ENCODE measurements at regions not wholly inside any gene's neighbourhood (a gene's known extent, or its start where the extent isn't known, plus 50 kb on each side); places are given as distances from the start of the nearest gene placed in this dataset.

DNA sequence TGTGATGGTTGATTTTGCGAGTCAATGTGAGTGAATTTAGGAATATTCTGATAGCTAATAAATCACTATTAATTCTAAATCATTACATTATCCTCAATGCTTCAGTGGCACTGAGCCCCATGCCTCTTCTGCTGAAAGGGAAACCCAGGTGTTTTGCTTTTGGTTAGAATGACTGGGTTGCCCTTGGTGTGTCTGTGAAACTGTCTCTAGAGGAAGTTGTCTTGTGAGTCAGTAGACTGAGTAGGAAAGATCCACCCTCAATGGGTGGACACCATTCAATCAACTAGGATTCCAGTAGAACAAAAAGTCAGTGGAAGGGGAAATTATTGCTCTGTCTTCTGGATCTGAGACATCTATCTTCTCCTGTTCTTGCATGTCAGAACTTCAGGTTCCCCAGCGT lies 472.4 kb downstream of the ANKRD7 start:
- no peaks in the 10 kb centered on the region for H3K4me1 ChIP-seq (ENCODE audit: control extremely low read depth in 1 of 4, control insufficient read depth in 4 of 4, insufficient read depth in 4 of 4, low read length in 3 of 4)
- CTCF ChIA-PET = no interaction called here
- H3K27ac ChIP-seq (ENCODE audit: insufficient read depth in 1 of 2, low read depth in 1 of 2, low read length in 2 of 2, poor library complexity in 1 of 2, severe bottlenecking in 2 of 2) = no peak overlapping the region
- POLR2A ChIA-PET = no interaction called here
- H3K9me3 ChIP-seq (ENCODE audit: control extremely low read depth in 1 of 5, control insufficient read depth in 4 of 5, insufficient read depth in 2 of 5, low read depth in 1 of 5, low read length in 4 of 5) = no peaks in the 10 kb centered on the region
- H3K27me3 ChIP-seq (replicated peaks in 2 of 5; ENCODE audit: control insufficient read depth in 4 of 5, insufficient read depth in 5 of 5, low read length in 4 of 5) = no peaks in the 10 kb centered on the region
- no peak overlapping the region for H3K4me3 ChIP-seq (ENCODE audit: control insufficient read depth in 1 of 7, extremely low read depth in 1 of 7, insufficient read depth in 4 of 7, low read depth in 2 of 7, low read length in 6 of 7)
- H3K36me3 ChIP-seq (ENCODE audit: control insufficient read depth in 4 of 4, insufficient read depth in 4 of 4, low read length in 3 of 4) = no peaks in the 10 kb centered on the region
- WGBS (ENCODE audit: insufficient coverage) = 100% methylated on average over 1 of the region's 2 CpGs
- DNase-seq = no peak

GRCh38 chr7:118699222-118699621 lies 474.7 kb downstream of the ANKRD7 start:
- CTCF ChIA-PET = no interaction called here
- Histone ChIP-seq H3K9me3 (ENCODE audit: control extremely low read depth in 1 of 5, control insufficient read depth in 4 of 5, insufficient read depth in 2 of 5, low read depth in 1 of 5, low read length in 4 of 5) (no peaks in the 10 kb centered on the region), H3K4me3 (ENCODE audit: control insufficient read depth in 1 of 7, extremely low read depth in 1 of 7, insufficient read depth in 4 of 7, low read depth in 2 of 7, low read length in 6 of 7) (no peak overlapping the region), H3K27me3 (replicated peaks in 2 of 5; ENCODE audit: control insufficient read depth in 4 of 5, insufficient read depth in 5 of 5, low read length in 4 of 5) (no peaks in the 10 kb centered on the region), H3K27ac (ENCODE audit: insufficient read depth in 1 of 2, low read depth in 1 of 2, low read length in 2 of 2, poor library complexity in 1 of 2, severe bottlenecking in 2 of 2) (no peak overlapping the region), H3K4me1 (ENCODE audit: control extremely low read depth in 1 of 4, control insufficient read depth in 4 of 4, insufficient read depth in 4 of 4, low read length in 3 of 4) (no peaks in the 10 kb centered on the region), H3K36me3 (ENCODE audit: control insufficient read depth in 4 of 4, insufficient read depth in 4 of 4, low read length in 3 of 4) (no peaks in the 10 kb centered on the region)
- WGBS (ENCODE audit: insufficient coverage) = 90% methylated on average over 4 of the region's 4 CpGs
- no peak for DNase-seq
- POLR2A ChIA-PET = no interaction called here

- Histone ChIP-seq H3K36me3 (ENCODE audit: control insufficient read depth in 4 of 4, insufficient read depth in 4 of 4, low read length in 3 of 4) (no peaks in the 10 kb centered on the region), H3K27me3 (replicated peaks in 2 of 5; ENCODE audit: control insufficient read depth in 4 of 5, insufficient read depth in 5 of 5, low read length in 4 of 5) (no peaks in the 10 kb centered on the region), H3K27ac (ENCODE audit: insufficient read depth in 1 of 2, low read depth in 1 of 2, low read length in 2 of 2, poor library complexity in 1 of 2, severe bottlenecking in 2 of 2) (no peak overlapping the region), H3K4me3 (ENCODE audit: control insufficient read depth in 1 of 7, extremely low read depth in 1 of 7, insufficient read depth in 4 of 7, low read depth in 2 of 7, low read length in 6 of 7) (no peak overlapping the region), H3K4me1 (ENCODE audit: control extremely low read depth in 1 of 4, control insufficient read depth in 4 of 4, insufficient read depth in 4 of 4, low read length in 3 of 4) (no peaks in the 10 kb centered on the region), H3K9me3 (ENCODE audit: control extremely low read depth in 1 of 5, control insufficient read depth in 4 of 5, insufficient read depth in 2 of 5, low read depth in 1 of 5, low read length in 4 of 5) (no peaks in the 10 kb centered on the region)
- ChIA-PET POLR2A (no interaction called here), CTCF (no interaction called here)
- 100% methylated on average over 1 of the region's 1 CpG for WGBS (ENCODE audit: insufficient coverage)
- no peak for DNase-seq
Observed at GRCh38 chr7:118708741-118709140, 484.2 kb downstream of the ANKRD7 start.

GRCh38 chr7:118711688-118712087 lies 487.2 kb downstream of the ANKRD7 start:
- Histone ChIP-seq H3K27me3 (replicated peaks in 2 of 5; ENCODE audit: control insufficient read depth in 4 of 5, insufficient read depth in 5 of 5, low read length in 4 of 5) (no peaks in the 10 kb centered on the region), H3K4me3 (ENCODE audit: control insufficient read depth in 1 of 7, extremely low read depth in 1 of 7, insufficient read depth in 4 of 7, low read depth in 2 of 7, low read length in 6 of 7) (no peak overlapping the region), H3K36me3 (ENCODE audit: control insufficient read depth in 4 of 4, insufficient read depth in 4 of 4, low read length in 3 of 4) (no peaks in the 10 kb centered on the region), H3K4me1 (ENCODE audit: control extremely low read depth in 1 of 4, control insufficient read depth in 4 of 4, insufficient read depth in 4 of 4, low read length in 3 of 4) (no peaks in the 10 kb centered on the region), H3K9me3 (ENCODE audit: control extremely low read depth in 1 of 5, control insufficient read depth in 4 of 5, insufficient read depth in 2 of 5, low read depth in 1 of 5, low read length in 4 of 5) (no peaks in the 10 kb centered on the region), H3K27ac (ENCODE audit: insufficient read depth in 1 of 2, low read depth in 1 of 2, low read length in 2 of 2, poor library complexity in 1 of 2, severe bottlenecking in 2 of 2) (no peak overlapping the region)
- DNase-seq = no peak
- CTCF ChIA-PET = no interaction called here
- POLR2A ChIA-PET = no interaction called here

DNA sequence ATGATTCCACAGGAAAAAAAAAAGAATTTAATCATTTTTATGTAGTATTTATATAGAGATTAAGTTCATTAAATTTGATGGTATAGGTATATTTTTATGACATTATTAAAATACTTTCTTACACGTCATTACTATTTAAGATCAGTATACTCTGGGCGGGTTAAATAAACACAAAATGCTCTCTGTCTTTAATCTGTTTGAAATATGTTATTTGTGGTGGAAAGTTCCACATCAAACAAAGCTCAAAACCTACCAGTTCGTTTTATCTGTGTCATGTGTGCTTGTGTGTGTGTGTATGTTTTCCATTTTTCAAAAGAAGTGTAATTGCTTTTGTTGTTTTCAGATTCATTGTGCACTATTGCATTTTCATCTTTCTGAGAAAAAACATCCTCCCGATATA lies 488.5 kb downstream of the ANKRD7 start:
- POLR2A ChIA-PET = no interaction called here
- CTCF ChIA-PET = no interaction called here
- H3K4me3 ChIP-seq (ENCODE audit: control insufficient read depth in 1 of 7, extremely low read depth in 1 of 7, insufficient read depth in 4 of 7, low read depth in 2 of 7, low read length in 6 of 7) = no peak overlapping the region
- WGBS (ENCODE audit: insufficient coverage) = no CpG with 5 or more reads among the region's 4 CpGs
- H3K9me3 ChIP-seq (ENCODE audit: control extremely low read depth in 1 of 5, control insufficient read depth in 4 of 5, insufficient read depth in 2 of 5, low read depth in 1 of 5, low read length in 4 of 5) = no peaks in the 10 kb centered on the region
- H3K36me3 ChIP-seq (ENCODE audit: control insufficient read depth in 4 of 4, insufficient read depth in 4 of 4, low read length in 3 of 4) = no peaks in the 10 kb centered on the region
- H3K27ac ChIP-seq (ENCODE audit: insufficient read depth in 1 of 2, low read depth in 1 of 2, low read length in 2 of 2, poor library complexity in 1 of 2, severe bottlenecking in 2 of 2) = no peak overlapping the region
- no peaks in the 10 kb centered on the region for H3K4me1 ChIP-seq (ENCODE audit: control extremely low read depth in 1 of 4, control insufficient read depth in 4 of 4, insufficient read depth in 4 of 4, low read length in 3 of 4)
- no peaks in the 10 kb centered on the region for H3K27me3 ChIP-seq (replicated peaks in 2 of 5; ENCODE audit: control insufficient read depth in 4 of 5, insufficient read depth in 5 of 5, low read length in 4 of 5)
- no peak for DNase-seq

- CTCF ChIA-PET = no interaction called here
- H3K36me3 ChIP-seq (ENCODE audit: control insufficient read depth in 4 of 4, insufficient read depth in 4 of 4, low read length in 3 of 4) = no peaks in the 10 kb centered on the region
- no peak for DNase-seq
- H3K4me3 ChIP-seq (ENCODE audit: control insufficient read depth in 1 of 7, extremely low read depth in 1 of 7, insufficient read depth in 4 of 7, low read depth in 2 of 7, low read length in 6 of 7) = no peak overlapping the region
- POLR2A ChIA-PET = no interaction called here
- no peak overlapping the region for H3K27ac ChIP-seq (ENCODE audit: insufficient read depth in 1 of 2, low read depth in 1 of 2, low read length in 2 of 2, poor library complexity in 1 of 2, severe bottlenecking in 2 of 2)
- H3K9me3 ChIP-seq (ENCODE audit: control extremely low read depth in 1 of 5, control insufficient read depth in 4 of 5, insufficient read depth in 2 of 5, low read depth in 1 of 5, low read length in 4 of 5) = no peaks in the 10 kb centered on the region
- H3K27me3 ChIP-seq (replicated peaks in 2 of 5; ENCODE audit: control insufficient read depth in 4 of 5, insufficient read depth in 5 of 5, low read length in 4 of 5) = no peaks in the 10 kb centered on the region
- H3K4me1 ChIP-seq (ENCODE audit: control extremely low read depth in 1 of 4, control insufficient read depth in 4 of 4, insufficient read depth in 4 of 4, low read length in 3 of 4) = no peaks in the 10 kb centered on the region
- WGBS (ENCODE audit: insufficient coverage) = 100% methylated on average over 2 of the region's 4 CpGs
Observed at GRCh38 chr7:118720632-118721031, 496.1 kb downstream of the ANKRD7 start.

- 27% methylated on average over 1 of the region's 2 CpGs for WGBS (ENCODE audit: insufficient coverage)
- H3K36me3 ChIP-seq (ENCODE audit: control insufficient read depth in 4 of 4, insufficient read depth in 4 of 4, low read length in 3 of 4) = no peaks in the 10 kb centered on the region
Observed at GRCh38 chr7:118731854-118732253, 507.4 kb downstream of the ANKRD7 start.

GRCh38 chr7:118734541-118734940 lies 510.0 kb downstream of the ANKRD7 start:
- WGBS (ENCODE audit: insufficient coverage) = no CpG with 5 or more reads among the region's 2 CpGs
- Histone ChIP-seq H3K27me3 (replicated peaks in 2 of 5; ENCODE audit: control insufficient read depth in 4 of 5, insufficient read depth in 5 of 5, low read length in 4 of 5) (no peaks in the 10 kb centered on the region), H3K27ac (ENCODE audit: insufficient read depth in 1 of 2, low read depth in 1 of 2, low read length in 2 of 2, poor library complexity in 1 of 2, severe bottlenecking in 2 of 2) (no peak overlapping the region), H3K4me1 (ENCODE audit: control extremely low read depth in 1 of 4, control insufficient read depth in 4 of 4, insufficient read depth in 4 of 4, low read length in 3 of 4) (no peaks in the 10 kb centered on the region), H3K4me3 (ENCODE audit: control insufficient read depth in 1 of 7, extremely low read depth in 1 of 7, insufficient read depth in 4 of 7, low read depth in 2 of 7, low read length in 6 of 7) (no peak overlapping the region), H3K36me3 (ENCODE audit: control insufficient read depth in 4 of 4, insufficient read depth in 4 of 4, low read length in 3 of 4) (no peaks in the 10 kb centered on the region), H3K9me3 (ENCODE audit: control extremely low read depth in 1 of 5, control insufficient read depth in 4 of 5, insufficient read depth in 2 of 5, low read depth in 1 of 5, low read length in 4 of 5) (no peaks in the 10 kb centered on the region)
- no peak for DNase-seq
- ChIA-PET POLR2A (no interaction called here), CTCF (no interaction called here)

More at GRCh38 chr7:118731854-118732253, 507.4 kb downstream of the ANKRD7 start:
- Histone ChIP-seq H3K27me3 (replicated peaks in 2 of 5; ENCODE audit: control insufficient read depth in 4 of 5, insufficient read depth in 5 of 5, low read length in 4 of 5) (no peaks in the 10 kb centered on the region), H3K27ac (ENCODE audit: insufficient read depth in 1 of 2, low read depth in 1 of 2, low read length in 2 of 2, poor library complexity in 1 of 2, severe bottlenecking in 2 of 2) (no peak overlapping the region), H3K4me3 (ENCODE audit: control insufficient read depth in 1 of 7, extremely low read depth in 1 of 7, insufficient read depth in 4 of 7, low read depth in 2 of 7, low read length in 6 of 7) (no peak overlapping the region), H3K9me3 (ENCODE audit: control extremely low read depth in 1 of 5, control insufficient read depth in 4 of 5, insufficient read depth in 2 of 5, low read depth in 1 of 5, low read length in 4 of 5) (no peaks in the 10 kb centered on the region), H3K4me1 (ENCODE audit: control extremely low read depth in 1 of 4, control insufficient read depth in 4 of 4, insufficient read depth in 4 of 4, low read length in 3 of 4) (no peaks in the 10 kb centered on the region)
- DNase-seq = no peak
- ChIA-PET CTCF (no interaction called here), POLR2A (no interaction called here)
